Dermis blood vessel endothelial cell (primary cell): ENCODE measurements at regions not wholly inside any gene's neighbourhood (a gene's known extent, or its start where the extent isn't known, plus 50 kb on each side); places are given as distances from the start of the nearest gene placed in this dataset.
"Not testable (repeated sequence)": the region's sequence is repeated elsewhere in the genome, so short reads cannot be mapped to it uniquely, and the experiment has no call there.

ENCODE experiments used
- DNase-seq: peaks from one replicate; pipeline ENCODE4 v3.0.0; 2010

- no peak for DNase-seq
These were observed 326.7 kb upstream of the THBS1 start for GRCh38 chr15:39254181-39254580.

GRCh38 chr15:39255760-39256159 lies 325.1 kb upstream of the THBS1 start:
- DNase-seq: no peak

- DNase-seq: no peak
These were observed 320.5 kb upstream of the THBS1 start for GRCh38 chr15:39260391-39260790.

- no peak for DNase-seq
These were observed 320.1 kb upstream of the THBS1 start for GRCh38 chr15:39260791-39261190.

- DNase-seq: peak; percentile 64
These were observed 319.3 kb upstream of the THBS1 start for GRCh38 chr15:39261397-39262183.

- not testable (repeated sequence) for DNase-seq
These were observed 317.7 kb upstream of the THBS1 start for GRCh38 chr15:39262995-39263772.

GRCh38 chr15:39265261-39265660 lies 315.6 kb upstream of the THBS1 start:
- no peak for DNase-seq

GRCh38 chr15:39266890-39267289 lies 314.0 kb upstream of the THBS1 start:
- peak; percentile 45 for DNase-seq

- peak; percentile 66 for DNase-seq
These were observed 313.2 kb upstream of the THBS1 start for GRCh38 chr15:39267685-39268084.

- DNase-seq: peak; percentile 39
These were observed 311.5 kb upstream of the THBS1 start for GRCh38 chr15:39269352-39269751.

- peak; percentile 31 for DNase-seq
These were observed 311.1 kb upstream of the THBS1 start for GRCh38 chr15:39269821-39270220.

- DNase-seq: peak; percentile 30
These were observed 310.5 kb upstream of the THBS1 start for GRCh38 chr15:39270221-39270855.

- peak; percentile 93 for DNase-seq
These were observed 309.9 kb upstream of the THBS1 start for GRCh38 chr15:39270934-39271333.

GRCh38 chr15:39272901-39273300 lies 308.0 kb upstream of the THBS1 start:
- DNase-seq: no peak

GRCh38 chr15:39273717-39274411 lies 307.0 kb upstream of the THBS1 start:
- DNase-seq: peak; percentile 38

- no peak for DNase-seq
These were observed 305.8 kb upstream of the THBS1 start for GRCh38 chr15:39275066-39275465.

- no peak for DNase-seq
These were observed 301.6 kb upstream of the THBS1 start for GRCh38 chr15:39279311-39279710.

GRCh38 chr15:39281094-39281493 lies 299.8 kb upstream of the THBS1 start:
- peak; percentile 43 for DNase-seq

GRCh38 chr15:39282663-39283208 lies 298.1 kb upstream of the THBS1 start:
- DNase-seq: no peak

GRCh38 chr15:39283531-39283930 lies 297.3 kb upstream of the THBS1 start:
- DNase-seq: no peak

- DNase-seq: no peak
These were observed 295.8 kb upstream of the THBS1 start for GRCh38 chr15:39285071-39285470.

- DNase-seq: no peak
These were observed 295.2 kb upstream of the THBS1 start for GRCh38 chr15:39285663-39286062.

GRCh38 chr15:39286706-39287105 lies 294.2 kb upstream of the THBS1 start:
- DNase-seq: no peak
